ENCODE measurements at regions not wholly inside any gene's neighbourhood (a gene's known extent, or its start where the extent isn't known, plus 50 kb on each side); places are given as distances from the start of the nearest gene placed in this dataset.

- TF ChIP-seq, protein P1, sequence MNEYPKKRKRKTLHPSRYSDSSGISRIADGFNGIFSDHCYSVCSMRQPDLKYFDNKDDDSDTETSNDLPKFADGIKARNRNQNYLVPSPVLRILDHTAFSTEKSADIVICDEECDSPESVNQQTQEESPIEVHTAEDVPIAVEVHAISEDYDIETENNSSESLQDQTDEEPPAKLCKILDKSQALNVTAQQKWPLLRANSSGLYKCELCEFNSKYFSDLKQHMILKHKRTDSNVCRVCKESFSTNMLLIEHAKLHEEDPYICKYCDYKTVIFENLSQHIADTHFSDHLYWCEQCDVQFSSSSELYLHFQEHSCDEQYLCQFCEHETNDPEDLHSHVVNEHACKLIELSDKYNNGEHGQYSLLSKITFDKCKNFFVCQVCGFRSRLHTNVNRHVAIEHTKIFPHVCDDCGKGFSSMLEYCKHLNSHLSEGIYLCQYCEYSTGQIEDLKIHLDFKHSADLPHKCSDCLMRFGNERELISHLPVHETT (tag by site-specific recombination; IDR thresholded peaks at IDR 0.05): no peak
- TF ChIP-seq ZNF16 (tag by site-specific recombination; IDR thresholded peaks at IDR 0.05; ENCODE audit: low read depth) (no peak), ZNF433 (tag by site-specific recombination; IDR thresholded peaks at IDR 0.05; ENCODE audit: low read depth) (no peak), KLF8 (tag by site-specific recombination; IDR thresholded peaks at IDR 0.05) (no peak), ZNF518A (tag by site-specific recombination; conservative IDR thresholded peaks at IDR 0.05; ENCODE audit: low read depth) (no peak), ZNF596 (tag by site-specific recombination; IDR thresholded peaks at IDR 0.05) (no peak), ZNF624 (tag by site-specific recombination; IDR thresholded peaks at IDR 0.05) (no peak), YY1 (tag by site-specific recombination; IDR thresholded peaks at IDR 0.05) (no peak)
- TF ChIP-seq, protein P2, sequence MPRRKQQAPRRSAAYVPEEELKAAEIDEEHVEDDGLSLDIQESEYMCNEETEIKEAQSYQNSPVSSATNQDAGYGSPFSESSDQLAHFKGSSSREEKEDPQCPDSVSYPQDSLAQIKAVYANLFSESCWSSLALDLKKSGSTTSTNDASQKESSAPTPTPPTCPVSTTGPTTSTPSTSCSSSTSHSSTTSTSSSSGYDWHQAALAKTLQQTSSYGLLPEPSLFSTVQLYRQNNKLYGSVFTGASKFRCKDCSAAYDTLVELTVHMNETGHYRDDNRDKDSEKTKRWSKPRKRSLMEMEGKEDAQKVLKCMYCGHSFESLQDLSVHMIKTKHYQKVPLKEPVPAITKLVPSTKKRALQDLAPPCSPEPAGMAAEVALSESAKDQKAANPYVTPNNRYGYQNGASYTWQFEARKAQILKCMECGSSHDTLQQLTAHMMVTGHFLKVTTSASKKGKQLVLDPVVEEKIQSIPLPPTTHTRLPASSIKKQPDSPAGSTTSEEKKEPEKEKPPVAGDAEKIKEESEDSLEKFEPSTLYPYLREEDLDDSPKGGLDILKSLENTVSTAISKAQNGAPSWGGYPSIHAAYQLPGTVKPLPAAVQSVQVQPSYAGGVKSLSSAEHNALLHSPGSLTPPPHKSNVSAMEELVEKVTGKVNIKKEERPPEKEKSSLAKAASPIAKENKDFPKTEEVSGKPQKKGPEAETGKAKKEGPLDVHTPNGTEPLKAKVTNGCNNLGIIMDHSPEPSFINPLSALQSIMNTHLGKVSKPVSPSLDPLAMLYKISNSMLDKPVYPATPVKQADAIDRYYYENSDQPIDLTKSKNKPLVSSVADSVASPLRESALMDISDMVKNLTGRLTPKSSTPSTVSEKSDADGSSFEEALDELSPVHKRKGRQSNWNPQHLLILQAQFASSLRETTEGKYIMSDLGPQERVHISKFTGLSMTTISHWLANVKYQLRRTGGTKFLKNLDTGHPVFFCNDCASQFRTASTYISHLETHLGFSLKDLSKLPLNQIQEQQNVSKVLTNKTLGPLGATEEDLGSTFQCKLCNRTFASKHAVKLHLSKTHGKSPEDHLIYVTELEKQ (tag by site-specific recombination; IDR thresholded peaks at IDR 0.05; ENCODE audit: borderline replicate concordance): no peak
- TF ChIP-seq, protein P3, sequence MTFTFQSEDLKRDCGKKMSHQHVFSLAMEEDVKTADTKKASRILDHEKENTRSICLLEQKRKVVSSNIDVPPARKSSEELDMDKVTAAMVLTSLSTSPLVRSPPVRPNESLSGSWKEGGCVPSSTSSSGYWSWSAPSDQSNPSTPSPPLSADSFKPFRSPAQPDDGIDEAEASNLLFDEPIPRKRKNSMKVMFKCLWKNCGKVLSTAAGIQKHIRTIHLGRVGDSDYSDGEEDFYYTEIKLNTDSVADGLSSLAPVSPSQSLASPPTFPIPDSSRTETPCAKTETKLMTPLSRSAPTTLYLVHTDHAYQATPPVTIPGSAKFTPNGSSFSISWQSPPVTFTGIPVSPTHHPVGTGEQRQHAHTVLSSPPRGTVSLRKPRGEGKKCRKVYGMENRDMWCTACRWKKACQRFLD (tag by site-specific recombination; IDR thresholded peaks at IDR 0.05): no peak
These were observed 629.0 kb upstream of the DPP6 start (continued) for GRCh38 chr7:153423210-153423590.

GRCh38 chr7:153430931-153431330 lies 621.3 kb upstream of the DPP6 start:
- ChIA-PET CTCF (no interaction called here), POLR2A (no interaction called here)
- Histone ChIP-seq H3K9me3 (ENCODE audit: control insufficient read depth, insufficient read depth, low read depth, low read length) (no peaks in the 10 kb centered on the region), H3K4me3 (ENCODE audit: low read depth, low read length) (no peak overlapping the region), H3K36me3 (ENCODE audit: control insufficient read depth in 2 of 2, insufficient read depth in 1 of 2, low read length in 2 of 2) (no peaks in the 10 kb centered on the region), H3K4me1 (ENCODE audit: control insufficient read depth, insufficient read depth, low read length) (no peaks in the 10 kb centered on the region), H3K27ac (ENCODE audit: extremely low read depth, low read depth, low read length) (no peak overlapping the region)
- TF ChIP-seq ZNF416 (tag by site-specific recombination; IDR thresholded peaks at IDR 0.05) (no peak), ZNF398 (tag by site-specific recombination; IDR thresholded peaks at IDR 0.05) (no peak)
